ENCODE measurements at regions not wholly inside any gene's neighbourhood (a gene's known extent, or its start where the extent isn't known, plus 50 kb on each side); places are given as distances from the start of the nearest gene placed in this dataset.

DNA sequence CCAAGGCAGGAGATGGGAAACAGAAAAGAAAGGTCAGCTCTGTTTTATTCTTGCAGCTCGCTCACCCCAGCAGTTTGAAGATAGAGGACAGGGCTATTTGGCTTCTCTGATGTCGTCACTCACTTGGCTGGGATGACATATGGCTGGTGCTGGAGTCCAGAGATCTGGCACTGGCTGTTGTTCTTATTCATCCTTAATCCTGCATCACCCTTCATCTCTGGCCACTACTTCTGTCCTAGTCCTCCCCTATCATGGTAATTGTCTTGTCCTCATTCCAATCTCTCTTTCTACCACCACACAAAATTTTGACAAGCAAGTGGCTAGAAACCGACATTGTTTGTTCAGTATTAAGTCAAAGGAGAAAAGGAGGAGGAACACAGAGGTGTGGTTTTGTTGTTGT, 103.8 kb upstream of the PDE4B start:
- ATAC-seq (ENCODE audit: insufficient read depth, low FRiP score) (no peak), DNase-seq (no peak)
- TF ChIP-seq, protein P1, sequence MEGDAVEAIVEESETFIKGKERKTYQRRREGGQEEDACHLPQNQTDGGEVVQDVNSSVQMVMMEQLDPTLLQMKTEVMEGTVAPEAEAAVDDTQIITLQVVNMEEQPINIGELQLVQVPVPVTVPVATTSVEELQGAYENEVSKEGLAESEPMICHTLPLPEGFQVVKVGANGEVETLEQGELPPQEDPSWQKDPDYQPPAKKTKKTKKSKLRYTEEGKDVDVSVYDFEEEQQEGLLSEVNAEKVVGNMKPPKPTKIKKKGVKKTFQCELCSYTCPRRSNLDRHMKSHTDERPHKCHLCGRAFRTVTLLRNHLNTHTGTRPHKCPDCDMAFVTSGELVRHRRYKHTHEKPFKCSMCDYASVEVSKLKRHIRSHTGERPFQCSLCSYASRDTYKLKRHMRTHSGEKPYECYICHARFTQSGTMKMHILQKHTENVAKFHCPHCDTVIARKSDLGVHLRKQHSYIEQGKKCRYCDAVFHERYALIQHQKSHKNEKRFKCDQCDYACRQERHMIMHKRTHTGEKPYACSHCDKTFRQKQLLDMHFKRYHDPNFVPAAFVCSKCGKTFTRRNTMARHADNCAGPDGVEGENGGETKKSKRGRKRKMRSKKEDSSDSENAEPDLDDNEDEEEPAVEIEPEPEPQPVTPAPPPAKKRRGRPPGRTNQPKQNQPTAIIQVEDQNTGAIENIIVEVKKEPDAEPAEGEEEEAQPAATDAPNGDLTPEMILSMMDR (IDR thresholded peaks at IDR 0.05; ENCODE audit: control extremely low read depth, extremely low read depth) = no peak
- Histone ChIP-seq H3K9me3 (ENCODE audit: control insufficient read depth in 4 of 4, insufficient read depth in 3 of 4, low read length in 3 of 4) (no peaks in the 10 kb centered on the region), H3K4me3 (no peak overlapping the region), H3K9ac (ENCODE audit: insufficient read depth in 1 of 2, low read length in 2 of 2) (no peak overlapping the region), H3K4me1 (ENCODE audit: control insufficient read depth in 5 of 5, insufficient read depth in 5 of 5, low read length in 5 of 5) (peaks cover 3 to 17% (median 10%) of the 10 kb centered on the region in 5 donors), H3K36me3 (ENCODE audit: control insufficient read depth in 4 of 4, insufficient read depth in 4 of 4, low read length in 4 of 4) (no peaks in the 10 kb centered on the region), H3K27me3 (ENCODE audit: control insufficient read depth in 3 of 3, insufficient read depth in 3 of 3, low read length in 2 of 3) (no peaks in the 10 kb centered on the region), H3K27ac (ENCODE audit: low read depth in 1 of 2, low read length in 1 of 2) (peak overlapping the region in 1 of 2 donors; percentile 40)
- WGBS, 2 donors = 85 to 90% methylated on average over 3 of the region's 3 CpGs

GRCh38 chr1:65691152-65691900, 101.4 kb upstream of the PDE4B start:
- DNase-seq (peak in 2 of 3 donors; percentile 11 to 32), ATAC-seq (ENCODE audit: insufficient read depth, low FRiP score) (no peak)
- no peak overlapping the region for H3K4me3 ChIP-seq
- H3K27me3 ChIP-seq (ENCODE audit: control insufficient read depth in 3 of 3, insufficient read depth in 3 of 3, low read length in 2 of 3) = no peaks in the 10 kb centered on the region
- 36 to 37% methylated on average over 6 of the region's 6 CpGs for WGBS, 2 donors
- H3K9ac ChIP-seq (ENCODE audit: insufficient read depth in 1 of 2, low read length in 2 of 2) = no peak overlapping the region
- peak overlapping the region in 1 of 2 donors; percentile 2 for H3K27ac ChIP-seq (ENCODE audit: low read depth in 1 of 2, low read length in 1 of 2)
- TF ChIP-seq, protein P1 (IDR thresholded peaks at IDR 0.05; ENCODE audit: control extremely low read depth, extremely low read depth) = no peak
- no peaks in the 10 kb centered on the region for H3K9me3 ChIP-seq (ENCODE audit: control insufficient read depth in 4 of 4, insufficient read depth in 3 of 4, low read length in 3 of 4)
- no peaks in the 10 kb centered on the region for H3K36me3 ChIP-seq (ENCODE audit: control insufficient read depth in 4 of 4, insufficient read depth in 4 of 4, low read length in 4 of 4)
- H3K4me1 ChIP-seq (ENCODE audit: control insufficient read depth in 5 of 5, insufficient read depth in 5 of 5, low read length in 5 of 5) = peaks cover 3 to 17% (median 10%) of the 10 kb centered on the region in 5 donors

GRCh38 chr1:65691972-65692371, 100.7 kb upstream of the PDE4B start:
- Histone ChIP-seq H3K9ac (ENCODE audit: insufficient read depth in 1 of 2, low read length in 2 of 2) (no peak overlapping the region), H3K4me3 (no peak overlapping the region), H3K4me1 (ENCODE audit: control insufficient read depth in 5 of 5, insufficient read depth in 5 of 5, low read length in 5 of 5) (peaks cover 3 to 17% (median 10%) of the 10 kb centered on the region in 5 donors), H3K36me3 (ENCODE audit: control insufficient read depth in 4 of 4, insufficient read depth in 4 of 4, low read length in 4 of 4) (no peaks in the 10 kb centered on the region), H3K27ac (ENCODE audit: low read depth in 1 of 2, low read length in 1 of 2) (peak overlapping the region in 1 of 2 donors; percentile 2), H3K27me3 (ENCODE audit: control insufficient read depth in 3 of 3, insufficient read depth in 3 of 3, low read length in 2 of 3) (no peaks in the 10 kb centered on the region), H3K9me3 (ENCODE audit: control insufficient read depth in 4 of 4, insufficient read depth in 3 of 4, low read length in 3 of 4) (no peaks in the 10 kb centered on the region)
- WGBS, 2 donors = 39 to 45% methylated on average over 3 of the region's 3 CpGs
- TF ChIP-seq, protein P1 (IDR thresholded peaks at IDR 0.05; ENCODE audit: control extremely low read depth, extremely low read depth) = no peak
- DNase-seq (peak in 2 of 3 donors; percentile 1 to 22), ATAC-seq (ENCODE audit: insufficient read depth, low FRiP score) (no peak)
